ENCODE measurements at regions not wholly inside any gene's neighbourhood (a gene's known extent, or its start where the extent isn't known, plus 50 kb on each side); places are given as distances from the start of the nearest gene placed in this dataset.
"Not testable (repeated sequence)": the region's sequence is repeated elsewhere in the genome, so short reads cannot be mapped to it uniquely, and the experiment has no call there.

DNA sequence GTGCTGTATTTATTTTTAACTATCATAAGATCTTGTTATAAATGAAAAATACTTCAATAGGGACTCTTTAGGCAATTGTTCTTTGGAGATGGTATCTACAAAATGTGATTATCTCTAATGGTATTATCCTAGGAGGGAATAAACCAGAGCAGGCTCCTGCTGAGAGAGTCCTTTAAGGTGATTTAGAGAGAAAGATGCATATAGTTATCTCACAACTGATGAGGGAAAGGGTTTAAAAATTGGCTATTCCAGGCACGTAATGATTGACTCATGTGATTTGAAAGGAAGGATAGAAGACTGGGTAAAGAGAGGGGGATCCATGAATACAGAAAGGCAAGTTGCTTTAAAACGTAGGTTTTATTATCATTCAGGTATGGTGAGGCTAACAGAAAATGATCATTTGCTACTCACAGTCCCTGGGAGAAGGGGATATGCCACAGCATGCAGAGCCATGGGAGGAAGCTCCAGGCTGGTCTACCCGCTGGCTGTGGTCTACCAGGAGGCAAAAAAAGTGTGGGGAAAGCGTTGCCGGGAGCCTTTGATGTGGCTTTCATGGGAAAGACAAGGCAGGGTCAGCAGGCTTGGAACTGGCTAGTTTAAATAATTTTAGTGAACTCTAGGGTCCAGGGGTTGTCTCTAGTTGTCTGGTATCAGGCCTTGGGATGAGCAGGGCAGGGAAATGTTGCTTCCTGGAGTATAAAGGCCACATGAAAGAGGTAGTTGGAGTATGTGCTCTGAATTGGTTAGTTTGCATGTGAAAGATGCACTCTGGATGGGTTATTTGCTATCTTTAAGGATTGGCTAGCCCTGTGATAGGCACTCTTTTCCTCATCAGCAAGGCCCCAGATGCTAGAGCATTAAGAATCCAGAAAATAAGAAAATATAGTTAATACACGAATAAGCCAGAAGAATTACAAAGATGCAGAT is 798.4 kb upstream of the GRM7 start:
- DNase-seq, result no peak

DNA sequence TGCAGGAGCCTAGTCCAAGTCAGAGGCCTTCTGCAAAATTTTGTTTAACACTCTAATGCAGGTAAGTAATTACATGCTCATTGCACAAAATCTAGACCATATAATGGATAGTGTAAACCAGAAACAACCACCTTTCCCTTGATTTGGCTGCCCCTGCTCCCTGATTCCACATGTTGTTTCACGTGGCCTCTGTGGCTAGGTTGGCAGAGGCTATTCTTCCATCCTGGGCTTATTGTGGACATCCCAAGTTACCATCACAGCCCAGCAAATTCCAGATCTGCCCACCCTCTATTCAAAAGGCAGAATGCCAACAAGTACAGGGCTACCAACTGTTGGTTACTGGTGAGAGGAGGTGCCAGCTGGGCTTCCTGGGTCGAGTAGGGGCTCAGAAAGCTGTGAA is 794.5 kb upstream of the GRM7 start:
- no peak for DNase-seq

DNA sequence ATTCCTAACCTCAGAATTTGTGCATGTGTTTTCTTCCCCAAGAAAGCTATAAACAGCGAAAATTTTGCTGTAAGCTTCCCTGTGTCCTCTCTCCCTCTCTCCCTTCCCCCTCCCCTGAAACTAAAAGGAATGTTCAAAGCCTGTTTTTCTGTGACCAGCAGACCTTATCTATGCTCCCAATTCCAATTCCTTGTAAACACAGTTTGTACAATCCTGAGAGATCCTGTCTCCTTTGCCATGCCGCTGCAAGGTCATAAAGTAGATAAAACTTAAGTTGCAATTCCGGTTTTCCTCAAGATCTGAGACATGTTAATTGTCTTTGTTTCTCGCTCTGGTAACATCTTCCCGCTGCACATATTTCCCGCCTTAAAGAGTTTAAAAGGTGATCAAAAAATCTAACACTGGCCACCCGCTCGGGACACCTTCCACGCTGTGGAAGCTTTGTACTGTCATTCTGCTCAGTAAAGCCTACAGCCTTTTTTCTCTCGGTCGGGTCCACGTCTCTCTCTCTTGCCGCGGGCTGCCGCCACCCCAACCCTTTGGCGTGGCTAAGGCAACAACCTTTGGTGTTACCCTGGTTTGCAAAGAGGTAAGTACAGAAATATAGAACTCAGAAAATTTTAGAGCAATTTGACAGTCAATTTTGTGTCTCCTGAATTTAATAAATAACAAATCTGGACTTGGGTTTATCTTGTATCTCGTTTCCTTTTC is 793.9 kb upstream of the GRM7 start:
- not testable (repeated sequence) for DNase-seq

DNA sequence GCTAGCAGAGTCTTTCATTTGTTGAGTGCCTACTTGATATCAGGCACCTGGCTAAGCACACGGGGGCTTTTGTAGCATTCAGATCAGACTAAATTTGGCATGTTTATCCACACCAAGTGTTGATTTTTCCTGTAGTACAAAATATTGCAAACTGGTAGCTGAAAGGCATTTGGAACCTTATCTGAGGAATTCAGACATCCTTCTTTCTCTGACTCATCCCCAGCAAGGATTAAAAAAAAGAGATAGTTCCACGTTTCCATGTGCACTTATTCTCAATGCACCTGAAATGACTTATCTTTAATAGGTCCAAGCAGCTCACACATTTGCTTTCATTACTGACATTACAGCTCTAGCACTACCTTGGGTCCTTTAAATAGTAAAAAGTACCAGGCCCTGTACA is 786.0 kb upstream of the GRM7 start:
- DNase-seq, result no peak

DNA sequence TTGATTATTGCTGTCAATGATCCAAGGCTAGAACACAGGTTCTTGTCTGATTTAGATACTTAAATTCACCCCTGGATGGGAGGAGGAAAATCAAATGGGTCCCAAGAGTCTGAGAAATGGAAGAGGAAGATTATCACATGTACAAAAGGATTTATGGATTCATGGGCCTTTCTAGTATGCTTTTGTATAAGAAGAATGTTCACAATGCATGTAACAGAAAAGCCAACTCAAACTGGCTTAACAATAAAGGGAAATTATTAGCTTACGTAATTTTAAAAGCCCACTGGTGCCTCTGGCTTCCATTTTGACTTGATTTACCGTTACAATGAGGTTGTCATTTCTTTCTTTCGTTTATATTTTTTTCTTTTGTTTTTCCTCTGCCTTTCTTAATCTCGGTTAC is 782.5 kb upstream of the GRM7 start:
- no peak for DNase-seq

DNA sequence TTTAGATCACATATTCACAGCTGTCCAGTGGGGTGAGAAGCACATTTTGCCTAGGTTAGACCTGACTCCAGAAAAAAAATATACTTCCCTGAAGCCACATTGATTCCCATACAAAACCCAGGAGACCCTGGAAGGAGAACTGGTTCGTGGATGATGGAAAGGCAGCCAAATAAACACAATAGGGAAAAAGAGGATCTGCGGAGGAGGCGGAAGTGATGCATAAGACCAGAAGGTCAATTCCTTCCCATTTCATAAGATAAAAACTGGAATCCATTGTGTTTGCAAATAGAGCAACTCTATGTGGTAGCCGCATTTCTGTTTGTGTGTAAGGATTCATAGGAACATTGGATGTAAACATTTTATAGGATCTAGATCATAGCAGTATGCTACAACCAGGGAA is 781.9 kb upstream of the GRM7 start:
- no peak for DNase-seq

DNA sequence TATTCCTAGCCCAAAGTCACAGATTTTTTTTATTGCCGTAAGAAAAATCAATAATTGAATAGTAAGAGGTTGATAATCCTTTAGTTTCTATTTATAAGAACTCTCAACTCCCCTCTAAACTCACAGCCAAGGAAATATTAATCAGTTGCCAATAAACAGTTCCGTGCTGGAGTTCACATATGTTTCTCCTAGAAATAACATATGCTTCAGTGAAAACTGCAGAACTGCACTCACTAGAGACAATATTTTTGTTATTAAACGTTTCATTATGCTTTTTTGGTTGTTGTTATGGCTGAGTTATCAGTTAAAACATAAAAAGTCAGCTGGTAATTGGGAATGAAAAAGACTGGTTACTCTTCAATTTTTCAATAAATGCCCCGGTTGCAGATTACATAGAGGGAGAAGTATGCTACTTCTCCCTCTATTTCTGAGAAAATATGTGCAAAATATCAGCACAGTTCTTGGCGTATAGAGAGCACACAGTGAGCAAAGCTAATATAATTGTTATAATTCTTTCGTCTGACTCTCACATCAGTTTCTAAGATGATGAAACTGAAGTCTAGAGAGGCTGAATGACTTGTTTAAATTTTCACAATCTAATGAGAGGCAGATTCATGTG is 781.2 kb upstream of the GRM7 start:
- no peak for DNase-seq

DNA sequence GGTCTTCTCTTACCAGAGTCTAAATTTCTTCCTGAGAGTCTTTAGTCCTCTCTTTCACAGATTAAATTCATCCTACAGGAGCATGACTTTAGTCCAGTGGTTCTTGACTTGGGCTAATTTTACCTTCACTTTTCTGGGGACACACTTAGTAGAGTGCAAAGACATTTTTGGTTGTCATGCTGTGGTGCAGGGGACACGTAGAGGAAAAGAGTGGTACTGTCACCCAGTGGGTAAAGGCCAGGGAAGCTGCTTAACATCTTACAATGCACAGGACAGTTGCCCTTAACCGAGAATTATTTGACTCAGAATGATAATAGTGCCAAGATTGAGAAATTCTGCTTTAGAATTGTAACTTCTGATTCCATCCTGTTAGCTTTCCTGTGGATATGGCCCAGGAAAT is 772.5 kb upstream of the GRM7 start:
- DNase-seq, result no peak

DNA sequence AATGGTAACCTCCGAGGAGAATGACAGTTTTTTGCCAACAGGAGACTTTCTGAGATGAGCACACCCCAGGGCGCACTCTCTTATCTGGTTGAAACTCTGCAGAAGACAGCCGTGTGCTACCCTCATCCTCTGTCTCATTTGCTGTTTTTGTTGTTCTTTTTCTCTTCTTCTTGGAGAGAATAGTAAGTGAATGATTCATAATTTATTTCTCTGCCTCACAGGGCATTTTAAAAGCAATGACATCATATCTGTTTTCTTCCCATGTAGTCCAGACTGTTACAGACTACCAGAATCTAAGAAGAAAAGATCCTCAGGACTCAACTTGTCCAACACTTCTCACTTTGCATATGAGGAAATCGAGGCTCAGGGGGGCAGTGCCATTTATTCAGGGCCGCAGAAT is 771.1 kb upstream of the GRM7 start:
- no peak for DNase-seq

DNA sequence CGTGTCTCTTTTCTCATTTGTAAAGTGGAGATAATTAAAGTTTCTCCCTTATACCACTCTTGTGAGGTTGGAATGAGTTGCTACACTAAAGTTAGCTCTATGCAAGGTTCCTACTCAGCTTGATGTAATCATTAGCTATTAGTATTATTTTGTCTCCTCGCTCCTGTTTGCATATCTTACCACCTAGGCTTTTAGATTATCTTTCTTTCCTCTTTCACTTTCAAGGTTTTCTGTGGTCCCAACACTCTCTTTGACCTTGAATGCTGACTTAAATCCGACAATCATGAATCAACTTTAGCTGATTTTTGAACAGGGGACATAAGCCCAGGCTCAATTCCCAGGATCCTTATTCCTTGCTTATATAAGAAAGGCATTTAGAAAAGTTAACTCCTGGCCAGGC is 769.7 kb upstream of the GRM7 start:
- DNase-seq, result no peak

DNA sequence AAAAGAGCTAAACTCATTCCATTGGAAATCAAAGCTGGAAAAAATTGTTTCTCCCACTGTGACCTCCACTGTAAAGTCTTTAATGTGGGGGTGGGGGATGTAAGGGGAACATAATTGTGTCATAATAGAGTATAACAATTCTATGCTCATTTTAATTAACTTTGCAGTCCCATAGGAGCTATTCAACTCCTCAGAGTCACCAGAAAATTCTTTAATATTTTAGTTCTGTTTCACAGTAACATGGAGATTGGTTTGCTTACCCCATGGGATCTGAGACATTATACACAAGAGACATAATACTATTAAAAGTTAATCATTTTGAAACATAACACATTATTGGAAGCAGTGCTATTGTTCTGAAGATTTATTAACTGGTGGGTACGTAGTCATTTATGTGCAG is 765.9 kb upstream of the GRM7 start:
- no peak for DNase-seq

DNA sequence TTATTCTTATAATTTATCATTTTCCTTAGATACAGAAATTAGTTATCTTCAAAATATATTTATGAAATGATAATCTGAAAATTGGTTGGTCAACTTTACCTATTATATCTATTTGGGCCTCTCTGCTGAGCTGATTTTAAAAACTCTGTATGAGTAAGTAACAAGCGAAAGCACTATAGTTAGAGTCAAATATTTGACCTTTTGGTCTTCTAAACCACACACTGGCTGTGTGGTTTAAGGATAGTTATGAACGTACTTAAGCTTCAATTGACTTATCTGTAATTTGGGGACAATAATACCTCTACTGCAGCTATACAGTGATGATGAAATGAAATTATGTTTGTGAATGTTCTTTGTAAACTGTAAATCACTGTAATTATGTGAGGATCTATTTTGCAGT is 763.9 kb upstream of the GRM7 start:
- DNase-seq, result no peak

DNA sequence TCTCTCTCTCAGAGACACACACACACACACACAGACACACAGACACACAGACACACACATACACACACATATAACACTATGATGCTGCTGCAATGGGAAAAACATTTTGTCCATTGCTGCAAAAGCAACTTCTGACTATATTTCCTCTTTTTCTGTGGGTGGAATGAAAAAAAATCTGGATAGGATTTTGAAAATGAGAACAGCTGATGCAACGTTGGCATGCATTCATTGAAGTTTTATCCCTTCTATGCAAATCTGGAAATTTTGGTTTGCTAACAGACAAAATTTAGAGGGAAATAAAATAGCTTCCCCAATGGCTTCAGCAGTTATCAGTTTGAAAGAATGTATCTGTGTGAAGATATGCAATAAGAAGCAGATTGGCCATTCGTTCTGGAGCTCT is 763.4 kb upstream of the GRM7 start:
- DNase-seq, result no peak

DNA sequence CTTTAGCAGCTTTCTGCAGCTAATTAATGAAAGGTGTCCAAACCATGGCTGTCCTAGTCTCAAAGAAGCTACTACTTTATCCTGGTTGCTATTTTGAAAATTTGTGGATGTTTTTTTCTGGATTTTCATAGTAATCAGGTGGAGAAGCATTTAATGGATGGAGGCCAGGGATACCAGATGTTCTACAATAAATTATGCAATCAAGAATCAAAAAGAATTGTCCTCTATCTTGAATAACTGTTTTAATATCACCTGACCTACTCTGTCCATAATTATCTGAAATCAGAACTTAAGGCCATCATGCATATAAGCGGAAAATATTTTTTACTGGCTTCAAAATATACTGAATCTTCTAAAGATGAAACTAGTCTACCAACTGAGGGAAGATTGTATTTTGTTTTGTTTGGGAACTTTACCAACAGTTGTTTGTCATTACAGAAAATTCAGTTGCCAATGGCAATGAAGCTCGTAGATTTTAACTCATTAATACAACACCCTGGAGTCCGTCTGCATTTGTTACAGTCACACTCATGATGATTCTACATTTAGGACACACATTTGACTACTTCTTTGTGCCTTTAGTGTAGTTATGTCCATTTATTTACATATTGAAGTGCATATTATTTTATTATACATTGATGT is 762.3 kb upstream of the GRM7 start:
- DNase-seq, result no peak

DNA sequence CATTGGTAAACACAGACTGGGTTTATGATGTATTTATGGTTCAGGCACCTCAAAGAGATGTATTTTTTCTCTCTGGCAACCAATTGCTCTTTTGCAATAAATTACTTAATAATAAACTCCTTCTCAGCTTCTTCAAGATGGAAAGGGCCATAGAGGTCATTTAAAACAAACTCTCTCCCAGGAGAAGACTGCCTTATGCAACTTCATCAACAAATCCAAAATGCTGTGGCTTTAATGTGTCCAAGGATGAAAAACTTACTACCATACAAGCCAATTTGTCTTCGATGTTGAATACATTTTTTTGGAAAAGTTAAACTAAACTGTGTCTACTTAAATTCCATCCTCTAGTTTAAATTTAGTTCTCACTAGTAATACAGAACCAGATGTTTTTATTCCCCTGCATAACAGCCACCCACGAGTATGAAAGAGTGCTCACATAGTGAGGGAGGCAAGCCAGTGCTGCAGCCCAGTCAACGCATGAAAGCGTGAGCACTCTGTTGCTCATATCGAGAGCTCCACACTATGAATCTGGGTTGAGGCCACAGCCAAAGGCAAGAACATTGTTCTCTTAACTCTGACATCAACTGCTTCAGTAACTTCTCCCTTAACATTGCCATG is 761.3 kb upstream of the GRM7 start:
- DNase-seq, result no peak

DNA sequence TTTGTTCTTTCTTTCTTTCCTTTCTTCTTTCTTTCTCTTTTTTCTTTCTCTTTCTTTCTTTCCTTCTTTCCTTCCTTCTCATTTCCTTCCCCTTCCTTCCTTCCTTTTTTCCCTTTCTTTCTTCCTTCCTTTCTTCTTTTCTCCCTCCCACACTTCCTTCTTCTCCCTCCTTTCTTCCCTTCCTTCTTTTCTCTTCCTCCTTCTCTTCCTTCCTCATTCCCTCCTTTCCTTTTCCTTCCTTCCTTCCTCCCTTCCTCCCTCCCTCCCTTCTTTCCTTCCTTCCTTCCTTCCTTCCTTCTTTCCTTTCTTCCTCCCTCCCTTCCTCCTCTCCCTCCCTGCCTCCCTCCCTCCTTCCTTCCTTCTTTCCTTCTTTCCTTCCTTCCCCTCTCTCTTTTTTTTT is 755.7 kb upstream of the GRM7 start:
- DNase-seq, result no peak

DNA sequence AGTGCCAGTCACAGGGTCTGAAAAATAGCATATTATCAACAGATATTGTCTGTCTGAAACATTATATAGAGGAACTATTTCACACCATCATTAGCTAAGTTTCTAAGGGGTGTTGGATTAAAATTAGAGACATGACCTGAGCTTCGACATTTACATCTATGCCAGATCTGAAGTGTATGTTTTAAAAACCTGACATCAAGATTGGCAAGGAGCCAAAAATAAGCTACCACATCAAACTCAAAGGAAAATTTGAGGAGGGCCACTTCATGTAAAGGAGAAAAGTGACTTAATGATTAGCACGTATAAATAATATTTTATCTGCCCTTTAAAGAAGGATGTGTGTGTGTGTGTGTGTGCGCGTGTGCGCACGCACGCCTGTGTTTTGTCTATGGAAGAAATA is 752.0 kb upstream of the GRM7 start:
- DNase-seq, result no peak

DNA sequence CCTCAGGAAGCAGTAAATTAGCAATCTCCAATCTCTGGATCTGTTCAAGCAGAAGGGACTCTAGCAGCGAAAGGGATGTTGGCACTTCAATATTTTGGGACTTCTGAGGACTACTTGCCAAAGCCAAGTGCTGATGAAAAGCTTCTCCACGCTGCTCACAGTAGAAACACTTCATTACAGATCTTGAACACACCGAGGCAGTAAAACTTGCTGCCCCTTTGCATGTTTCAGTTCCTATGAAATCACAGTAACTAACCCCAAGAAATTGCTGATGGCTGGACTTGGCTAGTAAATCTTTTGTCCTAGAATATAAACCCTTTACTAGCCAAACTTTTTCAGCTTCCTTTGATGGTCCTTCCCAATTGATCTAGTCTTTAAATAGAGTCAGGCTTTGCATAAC is 750.5 kb upstream of the GRM7 start:
- DNase-seq, result no peak

DNA sequence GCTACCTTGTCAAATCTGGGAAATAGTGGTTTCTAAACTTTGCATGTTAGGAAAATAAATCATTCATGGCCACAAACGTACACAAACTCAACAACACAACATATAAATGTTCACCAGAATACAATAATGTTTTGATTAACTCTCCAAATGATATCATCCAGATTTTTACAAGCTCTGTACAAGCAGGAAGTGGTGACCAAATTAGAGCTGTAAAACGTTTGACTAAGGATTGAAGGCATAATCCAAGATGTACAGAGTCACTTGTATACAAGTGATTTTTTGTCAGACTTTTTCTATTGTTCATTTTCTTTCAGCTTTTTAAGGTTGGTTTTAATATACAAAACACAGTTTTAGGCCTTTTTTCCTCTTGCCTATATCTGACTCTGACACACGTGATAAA is 748.4 kb upstream of the GRM7 start:
- no peak for DNase-seq

DNA sequence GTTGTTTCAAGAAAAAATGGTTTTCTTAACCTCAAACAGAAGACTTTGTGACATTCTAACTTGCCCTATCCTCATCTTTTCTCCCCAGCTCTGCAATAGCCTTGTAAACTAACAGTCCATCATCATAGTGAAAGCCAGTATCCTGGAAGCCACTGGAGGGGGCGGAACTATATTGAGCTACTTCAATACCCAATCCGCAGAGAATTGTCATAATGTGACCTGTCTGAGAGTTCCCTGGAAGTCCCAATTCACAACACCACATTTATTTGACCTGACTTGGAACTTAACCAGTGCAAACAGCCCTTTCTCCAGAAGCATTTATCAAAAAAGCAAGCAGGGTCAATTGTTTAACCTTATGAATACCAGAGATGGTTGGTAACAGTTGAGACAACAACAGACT is 747.6 kb upstream of the GRM7 start:
- DNase-seq, result no peak

DNA sequence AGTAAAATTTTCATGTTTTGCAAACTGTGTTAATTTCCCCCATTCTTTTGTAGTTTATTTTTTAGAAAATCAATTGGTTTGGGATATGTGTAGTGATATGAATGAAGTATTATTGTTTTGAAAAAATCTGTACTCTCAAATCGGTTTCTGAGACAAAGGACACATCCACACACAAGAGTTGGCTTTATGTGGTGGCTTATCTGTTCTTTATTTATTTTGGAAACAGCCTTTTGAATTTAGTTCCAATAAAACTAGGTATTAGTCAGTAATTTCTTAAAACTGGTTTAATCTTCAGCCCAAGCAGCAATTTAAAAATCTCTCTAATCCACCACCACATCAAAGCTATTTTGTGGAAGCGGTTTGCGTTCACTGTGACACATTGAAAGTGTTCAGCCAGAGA is 741.5 kb upstream of the GRM7 start:
- DNase-seq, result no peak

DNA sequence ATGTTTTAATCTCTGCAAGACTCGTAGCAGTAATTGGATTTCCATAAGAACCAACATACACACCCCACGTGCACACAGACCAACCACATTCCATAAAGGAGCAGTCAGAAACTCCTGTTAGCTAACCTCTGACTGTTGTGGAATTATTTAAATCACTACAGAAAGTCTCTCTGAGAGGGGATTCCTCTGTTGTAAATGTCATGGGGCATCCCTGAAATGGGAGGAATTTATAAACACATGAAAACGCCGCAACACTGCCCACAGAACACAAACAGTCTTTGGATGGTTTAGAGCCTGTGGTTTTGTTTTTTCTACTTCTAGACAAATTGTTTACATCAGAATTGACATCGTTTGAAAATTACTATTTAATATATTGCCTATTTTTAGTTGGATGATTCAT is 740.1 kb upstream of the GRM7 start:
- DNase-seq, result no peak

DNA sequence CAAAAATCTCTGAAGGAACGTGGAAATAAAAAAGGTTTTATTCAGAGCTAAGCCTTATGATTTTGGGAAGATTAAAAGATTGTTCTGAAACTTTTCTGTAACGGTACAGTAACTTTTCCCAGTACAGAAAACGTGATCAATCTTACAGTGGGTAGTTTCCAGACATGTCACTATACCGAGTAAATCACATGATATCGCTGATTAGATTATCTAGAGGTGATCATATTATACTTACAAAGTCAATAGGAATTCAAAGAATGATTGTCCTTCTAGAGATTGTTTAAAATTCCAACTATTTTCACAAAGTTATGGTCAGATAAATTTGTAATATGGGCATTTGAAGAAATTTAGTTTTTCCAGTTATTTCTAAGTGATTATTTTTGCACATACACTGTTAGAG is 736.0 kb upstream of the GRM7 start:
- no peak for DNase-seq
